ENCODE measurements at regions not wholly inside any gene's neighbourhood (a gene's known extent, or its start where the extent isn't known, plus 50 kb on each side); places are given as distances from the start of the nearest gene placed in this dataset.

- DNase-seq (ENCODE audit: low spot score): no peak
- intact Hi-C loops (cut with micrococcal nuclease; ENCODE audit: unreplicated experiment): no loop called here
- TF ChIP-seq EZH2phosphoT487 (IDR thresholded peaks at IDR 0.05; ENCODE audit: borderline replicate concordance, low read depth, low read length) (no peak), CTCF (conservative IDR thresholded peaks at IDR 0.05; ENCODE audit: low read length) (no peak)
- H3K9me3 ChIP-seq (ENCODE audit: low read length): no peaks in the 10 kb centered on the region
- no peaks in the 10 kb centered on the region for H3K79me2 ChIP-seq (ENCODE audit: insufficient read depth, low read depth, low read length)
- H3K27ac ChIP-seq (ENCODE audit: low read depth, low read length, poor library complexity, severe bottlenecking): no peak overlapping the region
- no peak overlapping the region for H3K4me3 ChIP-seq (ENCODE audit: low read depth, low read length, poor library complexity, severe bottlenecking)
- no peaks in the 10 kb centered on the region for H4K20me1 ChIP-seq (ENCODE audit: insufficient read depth, low read length)
- BruUV-seq (replicated peaks): no TSS peak
- H3K4me2 ChIP-seq (ENCODE audit: low read length): no peak overlapping the region
- H3K9me2 ChIP-seq (ENCODE audit: insufficient read depth, low read length): no peaks in the 10 kb centered on the region
- POLR2A ChIA-PET: no interaction called here
- CTCF ChIA-PET (ENCODE audit: unreplicated experiment): no interaction called here
- H3K36me3 ChIP-seq (ENCODE audit: insufficient read depth, low read length): no peaks in the 10 kb centered on the region
- H3K4me1 ChIP-seq (ENCODE audit: insufficient read depth, low read length, poor library complexity, severe bottlenecking): no peaks in the 10 kb centered on the region
- no peak overlapping the region for H2AFZ ChIP-seq (ENCODE audit: low read length)
Observed at GRCh38 chr10:57754803-57755202, 512.9 kb downstream of the IPMK start.

GRCh38 chr10:57743711-57744110 is 524.0 kb downstream of the IPMK start:
- BruUV-seq (replicated peaks): no TSS peak
- no peak for DNase-seq (ENCODE audit: low spot score)
- Histone ChIP-seq H4K20me1 (ENCODE audit: insufficient read depth, low read length) (no peaks in the 10 kb centered on the region), H3K79me2 (ENCODE audit: insufficient read depth, low read depth, low read length) (no peaks in the 10 kb centered on the region), H3K27ac (ENCODE audit: low read depth, low read length, poor library complexity, severe bottlenecking) (no peak overlapping the region), H3K4me3 (ENCODE audit: low read depth, low read length, poor library complexity, severe bottlenecking) (no peak overlapping the region), H3K4me2 (ENCODE audit: low read length) (no peak overlapping the region), H3K9me2 (ENCODE audit: insufficient read depth, low read length) (no peaks in the 10 kb centered on the region), H3K36me3 (ENCODE audit: insufficient read depth, low read length) (no peaks in the 10 kb centered on the region), H3K9me3 (ENCODE audit: low read length) (no peaks in the 10 kb centered on the region), H2AFZ (ENCODE audit: low read length) (no peak overlapping the region), H3K4me1 (ENCODE audit: insufficient read depth, low read length, poor library complexity, severe bottlenecking) (no peaks in the 10 kb centered on the region)
- ChIA-PET POLR2A (no interaction called here), CTCF (ENCODE audit: unreplicated experiment) (no interaction called here)
- intact Hi-C loops (cut with micrococcal nuclease; ENCODE audit: unreplicated experiment): no loop called here
- no peak for TF ChIP-seq EZH2phosphoT487 (IDR thresholded peaks at IDR 0.05; ENCODE audit: borderline replicate concordance, low read depth, low read length)
- TF ChIP-seq CTCF (conservative IDR thresholded peaks at IDR 0.05; ENCODE audit: low read length): no peak

- Histone ChIP-seq H3K4me3 (ENCODE audit: low read depth, low read length, poor library complexity, severe bottlenecking) (no peak overlapping the region), H3K79me2 (ENCODE audit: insufficient read depth, low read depth, low read length) (no peaks in the 10 kb centered on the region), H3K4me2 (ENCODE audit: low read length) (no peak overlapping the region), H2AFZ (ENCODE audit: low read length) (no peak overlapping the region), H4K20me1 (ENCODE audit: insufficient read depth, low read length) (no peaks in the 10 kb centered on the region), H3K36me3 (ENCODE audit: insufficient read depth, low read length) (no peaks in the 10 kb centered on the region), H3K9me3 (ENCODE audit: low read length) (no peaks in the 10 kb centered on the region), H3K9me2 (ENCODE audit: insufficient read depth, low read length) (no peaks in the 10 kb centered on the region), H3K27ac (ENCODE audit: low read depth, low read length, poor library complexity, severe bottlenecking) (no peak overlapping the region), H3K4me1 (ENCODE audit: insufficient read depth, low read length, poor library complexity, severe bottlenecking) (no peaks in the 10 kb centered on the region)
- BruUV-seq (replicated peaks): no TSS peak
- intact Hi-C loops (cut with micrococcal nuclease; ENCODE audit: unreplicated experiment): no loop called here
- no peak for DNase-seq (ENCODE audit: low spot score)
- TF ChIP-seq EZH2phosphoT487 (IDR thresholded peaks at IDR 0.05; ENCODE audit: borderline replicate concordance, low read depth, low read length): no peak
- TF ChIP-seq CTCF (conservative IDR thresholded peaks at IDR 0.05; ENCODE audit: low read length): no peak
- ChIA-PET POLR2A (no interaction called here), CTCF (ENCODE audit: unreplicated experiment) (no interaction called here)
Observed at GRCh38 chr10:57741751-57742150, 525.9 kb downstream of the IPMK start.
